GM18867 (cell line): ENCODE measurements at regions not wholly inside any gene's neighbourhood (a gene's known extent, or its start where the extent isn't known, plus 50 kb on each side); places are given as distances from the start of the nearest gene placed in this dataset.
"Not testable (repeated sequence)": the region's sequence is repeated elsewhere in the genome, so short reads cannot be mapped to it uniquely, and the experiment has no call there.

Experiments
- ATAC-seq: cut with Tn5 transposase; IDR thresholded peaks from one replicate; pipeline ENCODE4 v1.9.1; 2021; ENCODE audit warnings: mild to moderate bottlenecking, moderate library complexity; ENCODE audit not compliant: unreplicated experiment

DNA sequence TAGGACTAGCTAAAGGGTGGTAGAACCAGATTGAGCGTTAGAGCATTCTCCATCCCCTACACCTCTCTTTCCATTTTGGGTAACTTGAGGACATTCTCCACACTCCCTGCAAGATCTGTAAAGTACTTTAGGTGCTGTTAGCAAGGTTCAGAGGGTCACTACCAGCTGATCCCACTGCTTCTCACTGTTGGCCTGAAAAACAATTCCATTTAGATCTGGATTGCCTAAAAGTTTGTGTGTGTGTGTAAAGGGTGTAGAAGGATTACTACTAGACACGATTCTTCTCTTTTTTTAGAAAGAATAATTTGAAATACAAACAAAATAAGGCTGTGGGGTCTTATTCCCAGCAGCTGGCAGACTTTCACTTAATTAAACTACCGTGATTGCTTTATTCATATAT, 95.1 kb upstream of the TMEM178A start:
- no peak for ATAC-seq

DNA sequence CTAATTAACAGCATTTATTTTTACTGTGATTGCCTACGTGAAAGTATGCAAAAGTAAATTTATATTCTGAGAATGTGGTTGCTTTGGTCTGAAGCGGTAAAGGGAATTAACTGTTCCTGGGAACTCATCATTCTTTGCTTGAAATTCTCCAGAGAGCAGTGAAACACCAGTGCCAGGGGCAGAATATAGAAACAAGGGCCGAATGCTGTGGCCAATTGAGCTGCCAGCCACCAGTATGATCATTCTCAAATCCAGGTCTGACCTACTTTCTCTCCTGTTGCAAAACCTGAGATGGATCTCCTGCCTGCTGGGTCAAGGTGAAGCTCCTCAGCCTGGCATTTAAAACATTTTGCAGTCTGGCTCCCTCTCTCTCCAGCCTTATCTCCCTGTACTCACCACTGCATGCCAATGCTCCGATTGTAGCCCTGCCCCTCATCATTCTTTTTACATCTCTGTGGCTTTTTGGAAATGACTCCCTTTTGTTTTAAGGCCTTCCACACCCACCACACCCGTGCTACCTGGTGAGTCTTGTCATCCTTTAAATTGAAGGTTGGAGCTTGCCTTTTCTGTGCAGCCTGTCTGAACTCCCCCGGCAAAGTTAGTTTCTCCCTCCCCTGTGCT, 94.5 kb upstream of the TMEM178A start:
- no peak for ATAC-seq

DNA sequence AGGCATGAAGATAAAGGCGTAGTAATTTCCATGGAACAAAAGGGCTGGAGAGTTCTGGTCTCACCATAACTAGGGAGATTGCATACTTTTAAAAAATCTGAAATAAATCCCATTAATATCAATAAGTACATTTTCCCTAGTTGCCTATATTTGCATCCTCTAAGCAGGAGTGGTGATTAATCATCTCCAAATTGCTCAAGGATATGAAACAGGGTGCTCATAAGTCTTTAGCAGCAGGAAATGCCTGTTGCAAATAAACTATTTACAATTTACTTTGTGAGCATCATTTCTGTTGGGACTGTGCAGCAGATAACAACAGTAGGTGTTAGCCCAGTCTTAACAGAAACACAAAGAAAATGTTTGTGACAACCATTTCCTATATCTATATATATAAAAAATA, 92.4 kb upstream of the TMEM178A start:
- no peak for ATAC-seq

DNA sequence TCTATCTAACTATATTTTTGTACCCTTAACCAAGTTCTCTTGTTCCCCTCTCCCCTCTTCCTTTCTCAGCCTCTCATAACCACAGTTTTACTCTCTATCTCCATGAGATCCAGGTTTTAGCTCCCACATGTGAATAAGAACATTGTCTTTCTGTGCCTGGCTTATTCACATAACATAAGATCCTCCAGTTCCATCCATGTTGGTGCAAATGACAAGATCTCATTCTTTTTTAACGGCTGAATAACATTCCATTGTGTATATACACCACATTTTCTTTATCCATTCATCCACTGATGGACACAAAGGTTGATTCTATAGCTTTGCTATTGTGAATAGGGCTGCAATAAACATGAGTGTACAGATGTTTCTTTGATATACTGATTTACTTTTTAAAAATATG, 83.9 kb upstream of the TMEM178A start:
- ATAC-seq, result no peak

DNA sequence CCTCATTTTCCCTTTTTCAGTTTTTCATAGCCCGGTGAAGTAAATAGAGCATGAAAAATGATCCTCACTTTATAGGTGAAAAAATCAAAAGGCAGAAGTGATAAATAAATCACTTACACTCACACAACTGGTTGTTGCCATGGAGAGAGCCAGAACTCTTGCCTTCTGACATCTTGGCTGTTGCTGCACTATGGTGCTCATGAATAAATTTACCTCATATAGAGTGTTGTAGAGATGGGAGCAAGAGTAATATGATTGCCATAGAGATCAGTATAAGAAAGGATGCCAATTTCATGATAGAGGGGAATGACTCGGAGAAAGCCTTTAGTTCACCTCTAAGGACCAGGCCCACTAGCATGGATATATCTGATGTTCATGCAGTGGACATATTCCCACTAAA, 82.5 kb upstream of the TMEM178A start:
- ATAC-seq, result no peak

DNA sequence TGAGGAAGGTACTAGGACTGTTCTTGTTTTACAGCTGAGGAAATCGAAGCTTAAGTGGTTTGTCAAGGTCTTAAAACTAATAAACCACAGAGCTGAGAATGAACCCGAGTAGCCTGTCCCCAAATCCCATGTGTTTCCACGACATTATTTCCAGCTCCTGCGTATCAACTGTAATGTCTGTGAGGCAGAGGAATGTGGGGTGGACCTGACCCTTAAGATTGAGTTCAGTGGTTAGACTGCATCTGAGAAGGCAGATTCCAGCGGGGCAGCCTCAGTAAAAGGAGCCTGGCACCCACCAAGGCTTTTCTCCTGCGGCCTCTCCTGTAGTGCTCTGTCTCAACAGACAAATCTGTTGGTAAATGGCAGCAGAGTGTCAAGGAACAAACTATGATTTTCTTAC, 81.9 kb upstream of the TMEM178A start:
- ATAC-seq, result no peak

DNA sequence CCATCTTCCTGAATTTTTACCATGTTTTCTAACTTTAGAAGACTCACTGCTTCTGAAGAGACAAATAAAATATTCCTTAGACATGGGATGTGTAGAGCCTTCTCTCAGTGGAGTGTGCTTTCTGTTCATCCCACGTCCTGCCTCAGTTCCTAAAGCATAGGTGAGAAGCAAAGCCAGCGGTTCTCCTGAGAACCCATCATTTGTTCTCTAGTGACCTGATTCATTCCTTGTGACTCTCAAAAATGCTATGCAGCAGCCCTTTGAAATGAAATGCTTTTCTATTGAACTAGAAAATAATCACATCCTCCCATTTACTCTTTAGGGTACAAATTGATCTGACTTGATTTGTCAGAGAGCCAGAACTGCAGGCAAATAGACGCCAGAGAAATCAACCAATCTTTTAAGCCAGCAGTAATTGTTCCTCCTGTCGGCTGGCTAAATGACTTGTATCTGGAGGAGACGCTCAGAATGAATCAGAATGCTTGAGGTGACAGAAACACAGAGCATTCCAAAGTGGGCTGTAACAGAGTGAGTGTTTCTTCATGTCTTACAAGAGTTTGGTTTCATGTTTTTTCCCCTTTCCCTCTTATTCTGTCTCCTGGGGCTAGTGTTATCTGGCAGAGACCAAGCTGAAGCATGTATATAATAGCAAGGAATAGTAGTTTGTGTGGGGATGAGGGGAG, 81.3 kb upstream of the TMEM178A start:
- no peak for ATAC-seq

DNA sequence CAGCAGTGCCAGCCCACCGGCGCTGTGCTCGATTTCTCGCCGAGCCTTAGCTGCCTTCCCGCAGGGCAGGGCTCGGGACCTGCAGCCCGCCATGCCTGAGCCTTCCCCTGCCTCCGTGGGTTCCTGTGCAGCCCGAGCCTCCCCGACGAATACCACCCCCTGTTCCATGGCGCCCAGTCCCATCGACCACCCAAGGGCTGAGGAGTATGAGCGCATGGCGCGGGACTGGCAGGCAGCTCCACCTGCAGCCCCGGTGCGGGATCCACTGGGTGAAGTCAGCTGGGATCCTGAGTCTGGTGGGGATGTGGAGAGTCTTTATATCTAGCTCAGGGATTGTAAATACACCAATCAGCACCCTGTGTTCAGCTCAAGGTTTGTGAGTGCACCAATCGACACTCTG, 80.2 kb upstream of the TMEM178A start:
- not testable (repeated sequence) for ATAC-seq

DNA sequence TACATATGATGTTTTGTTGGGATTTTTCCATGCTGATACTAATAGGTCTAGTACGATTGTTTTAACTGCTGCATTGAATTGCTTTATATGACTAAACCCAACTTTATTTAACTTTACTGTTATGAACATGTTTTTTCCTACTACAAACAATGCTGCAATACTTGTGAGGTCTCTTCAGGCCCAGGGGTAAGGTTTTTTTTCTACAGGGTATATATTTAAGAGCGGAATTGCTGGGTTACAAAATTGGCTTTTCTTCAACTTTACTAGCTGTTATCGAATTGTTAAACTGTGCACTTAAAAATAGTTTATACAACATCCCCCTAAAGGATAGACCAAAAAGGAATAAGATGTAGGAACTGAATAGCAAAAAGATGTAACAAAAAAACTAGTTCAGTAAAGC, 78.5 kb upstream of the TMEM178A start:
- no peak for ATAC-seq

DNA sequence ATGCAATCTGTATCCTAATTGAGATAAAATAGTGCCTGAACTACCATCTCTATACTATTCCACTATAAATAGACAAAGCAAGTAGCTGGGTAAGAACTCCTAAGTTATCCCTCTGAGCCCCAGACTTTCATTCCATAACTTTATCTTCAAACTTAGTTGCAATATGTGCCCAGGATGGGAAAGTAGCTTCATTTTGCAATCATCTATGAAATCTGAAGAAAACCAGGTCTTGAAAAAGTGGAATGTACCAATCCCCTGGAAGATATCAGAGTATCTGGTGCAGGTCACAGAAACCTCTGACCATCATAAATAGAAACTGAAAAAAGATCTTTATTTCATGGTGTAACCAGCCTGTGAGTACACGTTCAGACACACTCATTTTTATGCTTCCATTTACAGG, 78.1 kb upstream of the TMEM178A start:
- no peak for ATAC-seq

DNA sequence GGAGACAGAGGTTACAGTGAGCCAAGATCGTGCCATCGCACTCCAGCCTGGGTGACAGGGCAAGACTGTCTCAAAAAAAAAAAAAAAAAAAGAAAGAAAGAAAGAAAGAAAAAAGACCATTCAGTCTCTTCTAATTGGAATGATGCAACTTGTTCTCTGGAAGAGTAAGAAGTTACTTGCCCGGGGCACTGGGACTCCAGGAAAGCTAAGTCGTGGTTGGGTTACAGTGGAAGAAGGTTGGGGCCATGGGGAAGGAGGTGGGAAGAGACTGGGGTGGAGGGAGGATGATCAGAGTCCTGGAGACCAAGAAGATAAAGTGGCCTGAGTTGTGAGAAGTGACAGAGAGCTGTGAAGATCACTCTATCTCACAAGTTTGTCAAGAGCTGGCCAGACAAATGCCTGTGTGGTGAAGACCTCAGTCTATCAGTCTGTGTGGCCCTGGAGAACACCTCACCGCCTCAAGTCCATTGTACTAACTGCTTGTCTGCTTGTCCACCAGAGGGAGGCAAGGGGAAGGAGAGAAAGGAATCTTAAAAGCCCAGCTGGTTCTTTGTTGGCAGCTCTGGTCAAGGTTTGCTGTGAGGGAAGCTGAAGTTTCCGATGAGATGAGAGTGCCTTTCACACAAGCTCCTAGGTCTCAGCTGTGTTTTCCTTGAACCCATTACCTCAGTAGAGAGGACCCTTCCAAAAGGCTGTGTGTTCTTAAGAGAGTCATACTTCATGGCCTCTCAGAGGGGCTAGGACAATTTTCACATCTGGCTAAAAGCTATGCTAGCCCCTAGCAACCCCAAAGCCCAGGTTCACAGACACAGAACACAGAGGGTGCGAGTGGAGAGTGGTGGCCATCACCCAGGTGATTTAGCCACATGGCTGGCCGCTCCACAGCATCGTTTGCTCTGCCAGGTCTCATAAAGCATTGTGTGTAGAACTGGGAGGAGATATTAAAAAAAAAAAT, 72.0 kb upstream of the TMEM178A start:
- no peak for ATAC-seq

DNA sequence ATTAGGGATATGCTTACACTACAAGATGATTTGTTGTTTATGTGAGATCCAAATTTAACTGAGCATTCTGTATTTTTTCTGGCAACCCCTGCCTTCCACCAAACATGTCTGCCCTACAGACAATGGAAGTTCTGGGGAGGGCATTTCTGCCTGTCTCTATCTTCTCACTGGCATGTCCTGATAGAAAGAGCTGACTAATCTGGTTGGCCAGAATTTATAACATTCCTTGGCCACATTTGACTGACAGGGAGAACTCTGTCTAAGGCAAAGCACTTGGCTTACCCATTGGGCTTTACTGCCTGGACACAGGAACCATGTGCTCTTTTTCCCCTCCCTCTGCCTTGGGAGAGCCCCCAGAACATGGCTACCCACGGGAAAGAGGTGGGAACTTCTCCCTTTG, 70.6 kb upstream of the TMEM178A start:
- ATAC-seq, result no peak

DNA sequence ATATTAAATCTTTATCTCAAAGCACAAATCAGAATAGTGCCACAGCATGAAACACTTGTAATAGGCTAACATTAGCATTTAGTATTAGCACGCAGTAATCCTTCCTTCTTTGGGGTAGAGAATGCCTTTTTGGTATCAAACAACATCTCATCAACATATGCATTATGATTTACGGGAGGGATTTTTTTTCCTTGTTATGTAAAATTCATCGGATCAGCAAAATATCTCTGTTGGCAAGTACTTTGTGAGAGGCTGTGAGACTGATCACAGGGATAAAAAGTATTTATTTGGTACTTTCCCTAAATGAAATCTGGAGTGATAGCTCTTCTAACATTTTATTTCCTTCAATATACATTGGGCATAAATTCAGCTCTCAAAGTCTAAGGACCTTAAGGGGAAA, 68.4 kb upstream of the TMEM178A start:
- ATAC-seq, result no peak

DNA sequence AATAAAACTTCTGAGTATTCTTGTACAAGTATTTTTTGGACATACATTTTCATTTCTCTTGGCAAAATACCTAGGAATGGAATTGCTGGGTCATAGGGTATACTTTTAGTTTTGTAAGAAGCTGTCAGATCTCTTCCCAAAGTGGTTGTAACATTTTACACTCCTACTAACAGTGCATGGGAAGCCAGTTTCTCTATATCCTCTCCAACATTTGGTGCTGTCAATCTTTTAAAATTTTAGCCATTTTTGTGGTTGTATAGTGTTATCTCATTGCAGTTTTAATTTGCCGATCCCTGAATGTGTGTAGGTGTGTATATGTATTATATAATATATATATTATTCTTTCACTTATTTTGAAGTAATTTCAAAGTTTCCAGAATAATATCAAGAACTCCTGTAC, 63.1 kb upstream of the TMEM178A start:
- no peak for ATAC-seq

DNA sequence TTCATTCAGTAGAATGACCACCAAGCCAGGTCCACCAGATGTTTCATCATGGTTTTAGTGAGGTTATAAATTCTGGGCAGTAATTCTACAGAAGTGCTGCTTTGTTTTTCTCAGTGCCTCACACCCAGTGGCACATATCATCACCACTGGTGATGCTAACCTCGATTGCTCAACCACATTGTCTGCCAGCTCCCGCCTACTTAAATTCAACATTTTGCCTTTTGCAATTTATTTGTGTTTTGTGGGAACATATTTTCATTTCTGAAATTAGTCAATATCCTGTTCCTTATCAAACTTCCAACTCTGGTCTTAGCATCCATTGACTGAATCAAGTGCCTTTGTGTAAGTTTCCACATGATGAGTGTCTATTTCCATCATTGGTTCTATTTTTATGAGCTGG, 62.3 kb upstream of the TMEM178A start:
- ATAC-seq, result no peak

DNA sequence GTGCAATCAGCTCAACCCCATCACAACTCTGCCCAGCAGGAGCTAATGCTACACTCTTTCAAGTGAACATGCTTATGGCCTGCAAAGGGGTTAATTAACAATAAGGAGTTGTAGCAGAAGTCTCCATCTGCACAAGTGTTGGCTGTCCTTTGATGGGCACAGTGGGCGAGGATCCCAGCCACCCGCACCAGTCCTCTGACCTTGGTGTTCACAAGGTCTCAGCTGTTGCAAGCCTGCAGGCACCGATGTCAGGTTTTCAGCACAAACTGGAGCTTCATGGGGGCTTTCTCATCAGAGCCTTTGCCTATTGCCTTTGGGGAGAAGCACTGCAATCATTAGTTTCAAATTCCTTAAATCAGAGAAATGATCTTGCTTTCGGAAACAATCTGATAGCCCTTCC, 60.9 kb upstream of the TMEM178A start:
- no peak for ATAC-seq

DNA sequence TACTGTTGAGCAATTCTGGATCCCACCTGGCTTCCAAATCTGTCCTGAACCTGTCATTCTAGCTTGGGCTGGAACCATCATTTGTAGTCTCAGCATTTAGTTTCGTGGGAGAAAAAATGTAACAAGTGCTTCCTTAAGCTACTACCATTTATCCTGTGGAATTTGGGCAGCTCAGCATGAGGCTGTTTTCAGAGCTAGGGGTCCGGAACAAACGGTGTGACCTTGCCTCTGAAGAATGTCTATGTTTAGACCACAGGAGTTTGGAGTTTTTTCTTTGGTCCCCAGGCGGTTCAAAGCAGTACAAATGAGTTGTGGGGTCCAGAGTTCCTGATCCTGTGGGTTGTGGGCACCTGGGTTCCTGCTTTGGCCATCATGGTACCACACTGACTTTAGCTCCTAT, 59.1 kb upstream of the TMEM178A start:
- ATAC-seq, result no peak

DNA sequence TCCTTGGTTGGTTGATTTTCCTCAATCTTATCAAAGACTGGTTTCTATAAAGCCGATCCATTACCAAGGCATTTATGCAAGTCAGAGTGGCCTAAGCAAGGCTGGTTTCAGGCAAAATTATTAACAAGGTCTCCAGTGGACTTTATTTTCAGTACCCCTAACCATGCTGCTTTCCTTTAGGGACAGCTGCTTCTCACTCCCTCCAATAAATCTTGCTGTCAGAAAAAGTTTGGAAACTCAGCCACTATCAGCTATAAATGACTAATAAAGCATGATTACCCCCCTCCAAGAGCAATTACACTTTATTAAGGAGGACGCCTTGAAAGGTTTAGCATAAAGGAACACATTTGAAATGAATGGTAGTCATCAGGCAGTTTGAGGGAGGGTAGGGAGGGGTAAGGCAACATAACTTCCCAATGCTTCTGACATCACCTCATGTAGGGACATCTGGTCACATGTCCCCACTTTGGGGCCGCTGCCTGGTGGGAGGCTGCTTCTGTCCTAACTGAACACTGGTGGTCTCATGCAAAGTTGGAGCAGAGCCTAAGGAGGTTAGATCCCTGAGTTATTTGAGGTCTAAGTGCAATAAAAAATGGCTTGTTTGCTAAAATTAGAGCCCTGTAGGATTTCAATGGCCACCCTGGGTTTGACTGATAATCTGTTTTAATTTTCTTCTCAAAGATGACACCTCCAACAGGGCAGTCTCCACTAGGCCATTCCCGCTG, 58.0 kb upstream of the TMEM178A start:
- no peak for ATAC-seq

DNA sequence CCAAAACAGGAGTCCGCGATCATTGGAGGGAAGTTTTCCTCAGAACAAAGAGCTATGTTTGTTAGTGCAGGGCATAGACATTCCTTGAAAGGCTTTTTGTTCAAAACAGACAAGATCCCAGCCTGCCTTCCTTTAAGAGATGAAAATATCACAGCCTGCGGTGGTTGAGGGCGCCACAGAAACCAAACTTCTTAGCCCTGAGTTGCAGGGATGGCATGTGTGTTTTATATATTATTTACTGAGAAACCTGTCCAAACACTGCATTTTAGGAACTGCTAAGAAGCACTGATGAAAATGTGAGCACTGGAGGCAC, 57.5 kb upstream of the TMEM178A start:
- no peak for ATAC-seq

DNA sequence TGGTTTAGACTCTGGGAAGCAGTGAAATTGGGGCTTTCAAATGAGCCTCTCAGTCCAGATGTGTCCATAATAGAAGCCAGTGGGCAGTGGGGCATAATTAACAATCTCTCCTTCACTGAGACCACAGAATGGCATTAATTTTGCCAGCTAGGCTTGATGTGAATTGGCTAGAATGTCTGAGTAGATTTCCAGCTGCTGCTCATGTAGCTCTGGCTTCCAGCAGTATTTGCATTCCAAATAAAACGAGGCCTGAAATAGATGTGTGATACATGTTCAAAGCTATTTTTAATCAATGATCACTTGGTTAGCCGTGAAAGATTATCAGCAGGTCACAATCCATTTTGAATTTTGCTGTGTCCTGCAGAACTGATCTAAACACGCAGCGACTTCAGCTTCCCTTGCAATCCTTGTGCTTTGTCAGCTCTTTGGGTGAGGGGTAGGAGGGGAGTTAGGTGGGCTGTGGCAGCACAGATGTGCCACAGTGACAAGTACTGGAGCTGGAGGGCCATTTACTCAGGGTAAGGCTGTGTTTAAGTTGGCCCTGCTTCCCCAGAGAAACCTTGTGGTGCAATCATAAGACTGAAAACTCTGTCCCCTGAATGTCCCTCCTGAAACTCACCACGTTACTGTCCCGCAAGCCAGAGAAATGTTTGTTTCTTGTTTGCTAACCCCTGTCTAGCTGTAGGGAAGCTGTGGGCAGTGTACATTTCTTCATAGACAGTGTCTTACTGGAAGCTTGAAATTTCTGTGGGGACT, 56.9 kb upstream of the TMEM178A start:
- ATAC-seq, result no peak

DNA sequence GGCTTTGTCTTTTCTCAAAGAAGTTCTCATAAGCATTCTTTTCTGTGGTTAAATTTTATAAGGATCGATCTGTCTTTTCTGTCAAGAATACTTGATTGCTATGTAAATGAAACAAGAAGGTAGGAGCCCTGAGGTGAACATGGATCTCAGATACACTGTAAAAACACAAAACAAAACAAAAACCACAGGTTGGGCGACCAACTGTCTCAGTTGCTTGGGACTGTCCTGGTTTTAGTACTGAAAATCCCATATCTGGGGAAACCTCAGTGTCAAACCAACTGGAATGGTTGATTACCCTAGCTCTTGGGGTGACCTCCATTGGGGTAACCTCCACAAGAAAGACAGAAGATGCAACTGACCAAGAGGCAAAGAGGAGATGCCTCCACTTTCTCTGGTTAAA, 55.8 kb upstream of the TMEM178A start:
- ATAC-seq, result no peak
